ENCODE measurements at regions not wholly inside any gene's neighbourhood (a gene's known extent, or its start where the extent isn't known, plus 50 kb on each side); places are given as distances from the start of the nearest gene placed in this dataset.
"Not testable (repeated sequence)": the region's sequence is repeated elsewhere in the genome, so short reads cannot be mapped to it uniquely, and the experiment has no call there.

- TF ChIP-seq CTCF (IDR thresholded peaks at IDR 0.05) (no peak), ZFX (IDR thresholded peaks at IDR 0.05; ENCODE audit: borderline replicate concordance) (no peak)
- no peak overlapping the region for H3K27ac ChIP-seq
Measured at GRCh38 chr19:31470952-31471351, 121.7 kb upstream of the TSHZ3 start.

GRCh38 chr19:31478241-31478640, 129.0 kb upstream of the TSHZ3 start:
- no peak overlapping the region for H3K27ac ChIP-seq
- TF ChIP-seq ZFX (IDR thresholded peaks at IDR 0.05; ENCODE audit: borderline replicate concordance), result no peak
- TF ChIP-seq CTCF (IDR thresholded peaks at IDR 0.05), result no peak

- no peak overlapping the region for H3K27ac ChIP-seq
- TF ChIP-seq CTCF (IDR thresholded peaks at IDR 0.05) (no peak), ZFX (IDR thresholded peaks at IDR 0.05; ENCODE audit: borderline replicate concordance) (no peak)
Measured at GRCh38 chr19:31483226-31483857, 134.1 kb upstream of the TSHZ3 start.

- TF ChIP-seq CTCF (IDR thresholded peaks at IDR 0.05), result peak; percentile 39
Measured at GRCh38 chr19:31484858-31485410, 135.7 kb upstream of the TSHZ3 start.

GRCh38 chr19:31485472-31485871, 136.2 kb upstream of the TSHZ3 start:
- no peak overlapping the region for H3K27ac ChIP-seq
- TF ChIP-seq CTCF (IDR thresholded peaks at IDR 0.05) (no peak), ZFX (IDR thresholded peaks at IDR 0.05; ENCODE audit: borderline replicate concordance) (no peak)

More at GRCh38 chr19:31484858-31485410, 135.7 kb upstream of the TSHZ3 start:
- not testable (repeated sequence) for H3K27ac ChIP-seq

GRCh38 chr19:31491242-31491641, 142.0 kb upstream of the TSHZ3 start:
- H3K27ac ChIP-seq, result no peak overlapping the region
- TF ChIP-seq ZFX (IDR thresholded peaks at IDR 0.05; ENCODE audit: borderline replicate concordance) (no peak), CTCF (IDR thresholded peaks at IDR 0.05) (no peak)

- no peak for TF ChIP-seq CTCF (IDR thresholded peaks at IDR 0.05)
- no peak for TF ChIP-seq ZFX (IDR thresholded peaks at IDR 0.05; ENCODE audit: borderline replicate concordance)
- no peak overlapping the region for H3K27ac ChIP-seq
Measured at GRCh38 chr19:31492050-31492449, 142.8 kb upstream of the TSHZ3 start.
